Activated T-cell treated with anti-CD3 and anti-CD28 coated beads, Interleukin-2, amount 50 U/mL, for 24 hours (primary cell): ENCODE measurements at regions not wholly inside any gene's neighbourhood (a gene's known extent, or its start where the extent isn't known, plus 50 kb on each side); places are given as distances from the start of the nearest gene placed in this dataset.

Experiments
- DNase-seq: peaks from one replicate; pipeline ENCODE4 v3.0.0-alpha.2; 2020
- H3K27ac Mint-ChIP-seq: 2 replicates; pipeline ENCODE4 v1.8.0; 2020; ENCODE audit warnings: mild to moderate bottlenecking, mixed read lengths
- H3K27me3 Mint-ChIP-seq: 2 replicates; pipeline ENCODE4 v1.8.0; 2020; ENCODE audit warnings: mixed read lengths
- H3K36me3 Mint-ChIP-seq: 2 replicates; pipeline ENCODE4 v1.8.0; 2020; ENCODE audit warnings: low read depth, mixed read lengths
- H3K4me1 Mint-ChIP-seq: 2 replicates; pipeline ENCODE4 v1.8.0; 2020; ENCODE audit warnings: low read depth, mixed read lengths
- H3K4me3 Mint-ChIP-seq: 2 replicates; pipeline ENCODE4 v1.8.0; 2020; ENCODE audit warnings: mild to moderate bottlenecking, moderate library complexity, mixed read lengths
- H3K9me3 Mint-ChIP-seq: 2 replicates; pipeline ENCODE4 v1.8.0; 2020; ENCODE audit warnings: mixed read lengths

DNA sequence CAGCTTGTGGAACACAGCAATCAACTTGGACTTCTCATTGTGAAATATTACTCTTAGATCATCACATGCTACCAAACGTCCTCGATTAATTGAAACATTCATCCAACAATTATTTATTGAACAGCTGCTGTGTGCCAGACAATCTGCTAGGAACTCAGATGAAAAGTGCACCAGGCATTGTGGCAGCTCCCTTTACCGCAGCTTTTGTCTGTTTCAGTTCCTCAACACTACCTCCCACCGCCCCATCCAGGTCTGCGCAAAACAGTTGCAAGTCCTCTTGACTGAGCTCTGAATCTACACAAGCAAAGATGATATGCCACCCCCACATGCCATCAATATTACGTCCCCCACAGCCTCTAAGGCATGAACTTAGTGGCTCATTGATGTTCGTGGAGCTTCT is 1094.4 kb upstream of the MAP3K7 start:
- H3K27me3 Mint-ChIP-seq = no peaks in the 10 kb centered on the region
- H3K4me3 Mint-ChIP-seq = no peak overlapping the region
- no peak overlapping the region for H3K27ac Mint-ChIP-seq
- H3K36me3 Mint-ChIP-seq = no peaks in the 10 kb centered on the region
- no peak for DNase-seq
- no peaks in the 10 kb centered on the region for H3K4me1 Mint-ChIP-seq
- peaks cover 2% of the 10 kb centered on the region for H3K9me3 Mint-ChIP-seq

DNA sequence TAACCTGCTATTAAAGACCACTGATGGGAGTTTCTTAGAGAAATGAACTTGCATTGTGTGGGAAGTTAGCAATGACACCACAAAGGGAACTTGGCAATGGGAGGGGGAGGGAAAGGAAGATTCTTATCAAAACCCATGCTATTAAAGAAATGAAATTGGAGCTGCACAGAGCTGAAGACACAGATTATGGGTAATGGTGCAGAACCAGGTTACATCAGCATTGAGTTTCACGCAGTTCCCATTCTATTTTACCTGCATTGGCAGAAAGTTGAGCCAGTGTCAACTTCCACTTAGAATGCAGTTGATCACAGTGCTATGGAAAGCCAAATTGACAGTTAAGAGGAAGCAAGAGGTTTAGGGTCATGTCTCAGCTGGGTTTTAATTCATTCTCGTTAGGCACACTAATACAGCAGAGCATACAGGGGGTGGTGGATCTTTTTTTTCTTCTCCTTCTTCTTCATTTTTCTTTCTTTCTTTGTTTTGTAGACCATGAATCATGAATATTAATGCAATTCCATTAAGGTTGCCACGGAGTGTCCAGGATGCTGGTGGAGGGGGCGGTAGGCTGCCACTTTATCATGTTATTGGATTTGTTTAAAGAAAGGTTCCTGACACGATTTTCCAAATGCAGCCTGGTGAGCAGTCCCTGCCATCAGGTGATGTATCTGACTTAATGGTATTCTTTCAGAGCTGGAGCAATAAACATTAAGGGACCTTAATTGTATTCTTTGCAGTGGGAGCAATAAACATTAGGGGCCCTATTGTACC is 1092.0 kb upstream of the MAP3K7 start:
- Mint-ChIP-seq H3K9me3 (peaks cover 5% of the 10 kb centered on the region), H3K36me3 (no peaks in the 10 kb centered on the region), H3K4me3 (no peak overlapping the region), H3K27me3 (no peaks in the 10 kb centered on the region), H3K4me1 (no peaks in the 10 kb centered on the region), H3K27ac (no peak overlapping the region)
- no peak for DNase-seq

DNA sequence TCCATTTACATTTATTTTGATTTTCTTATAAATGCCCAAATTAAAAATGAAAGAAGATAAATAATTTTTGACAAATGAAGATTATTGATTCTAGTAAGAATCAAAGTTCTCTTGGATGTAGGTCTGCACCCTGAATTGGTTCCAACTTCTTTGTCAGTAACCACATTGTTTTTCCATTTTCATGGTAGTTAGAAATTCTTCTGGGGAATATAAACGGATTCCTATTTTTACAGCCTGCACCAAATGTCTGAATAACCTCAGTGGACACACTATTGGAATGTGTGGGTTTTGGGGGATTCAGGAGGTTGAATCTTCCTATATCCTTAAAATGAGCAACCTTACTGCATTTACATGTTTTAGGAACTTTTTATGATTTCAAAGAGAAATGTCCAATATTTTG is 1085.3 kb upstream of the MAP3K7 start:
- Mint-ChIP-seq H3K4me1 (no peaks in the 10 kb centered on the region), H3K9me3 (peaks cover 3% of the 10 kb centered on the region), H3K36me3 (no peaks in the 10 kb centered on the region), H3K4me3 (no peak overlapping the region), H3K27me3 (no peaks in the 10 kb centered on the region), H3K27ac (no peak overlapping the region)
- no peak for DNase-seq

DNA sequence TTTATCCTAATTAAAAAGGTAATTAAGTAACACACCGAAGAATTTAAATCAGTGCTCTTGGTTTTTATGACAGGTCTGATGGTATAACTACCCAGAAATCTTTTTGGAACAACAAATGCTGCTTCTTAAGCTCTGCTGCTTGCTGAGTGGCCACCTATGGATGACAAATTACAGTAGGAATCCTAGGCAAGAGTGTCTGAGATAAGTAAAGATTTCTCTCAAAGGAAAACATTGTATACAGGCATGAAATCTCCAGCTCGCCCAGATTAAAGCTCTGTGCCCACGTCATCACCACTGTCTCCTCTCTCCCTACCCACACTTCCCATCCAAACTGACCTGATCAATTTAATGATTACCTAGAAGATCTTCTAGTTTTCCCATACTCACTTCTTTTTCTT is 1083.0 kb upstream of the MAP3K7 start:
- Mint-ChIP-seq H3K9me3 (no peaks in the 10 kb centered on the region), H3K27me3 (no peaks in the 10 kb centered on the region), H3K4me1 (no peaks in the 10 kb centered on the region)

DNA sequence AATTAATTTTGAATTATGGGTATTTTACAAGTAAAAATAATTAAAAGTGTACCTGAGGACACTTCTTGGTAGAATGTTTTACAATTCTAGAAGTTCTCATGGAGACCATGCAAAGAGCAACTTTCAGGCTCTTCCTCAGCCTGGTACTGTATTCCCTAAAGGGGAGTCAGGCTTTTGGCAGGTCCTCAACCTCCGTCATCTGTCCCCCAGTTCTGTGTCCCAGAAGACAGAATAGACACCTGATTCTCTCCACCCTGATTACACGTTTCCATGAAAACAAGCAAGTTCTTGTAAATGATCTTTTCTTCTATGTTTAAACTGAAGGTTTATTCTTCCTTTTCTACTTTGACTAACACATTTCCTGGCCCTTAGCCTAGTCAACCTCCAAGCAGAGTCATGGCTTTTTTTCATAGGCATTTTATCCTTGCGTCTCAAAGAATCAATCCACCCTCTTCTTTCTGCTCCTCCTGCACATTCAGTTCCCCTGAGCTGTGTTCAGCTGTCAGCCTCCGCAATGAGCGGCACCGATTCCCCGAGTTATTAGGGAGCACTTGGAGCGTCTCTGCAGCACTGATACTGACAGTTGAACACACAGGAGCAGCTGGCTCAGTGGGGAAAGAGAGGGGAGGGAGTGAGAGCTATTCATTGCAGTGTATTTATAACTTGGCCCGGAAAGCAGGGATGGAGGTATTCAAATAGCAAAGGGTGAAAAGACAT is 1082.4 kb upstream of the MAP3K7 start:
- no peak for DNase-seq
- Mint-ChIP-seq H3K27ac (no peak overlapping the region), H3K4me3 (no peak overlapping the region), H3K4me1 (no peaks in the 10 kb centered on the region), H3K9me3 (no peaks in the 10 kb centered on the region), H3K36me3 (no peaks in the 10 kb centered on the region), H3K27me3 (no peaks in the 10 kb centered on the region)

More for the DNA sequence above, 1083.0 kb upstream of the MAP3K7 start:
- Mint-ChIP-seq H3K36me3 (no peaks in the 10 kb centered on the region), H3K27ac (no peak overlapping the region), H3K4me3 (no peak overlapping the region)
- DNase-seq = no peak

DNA sequence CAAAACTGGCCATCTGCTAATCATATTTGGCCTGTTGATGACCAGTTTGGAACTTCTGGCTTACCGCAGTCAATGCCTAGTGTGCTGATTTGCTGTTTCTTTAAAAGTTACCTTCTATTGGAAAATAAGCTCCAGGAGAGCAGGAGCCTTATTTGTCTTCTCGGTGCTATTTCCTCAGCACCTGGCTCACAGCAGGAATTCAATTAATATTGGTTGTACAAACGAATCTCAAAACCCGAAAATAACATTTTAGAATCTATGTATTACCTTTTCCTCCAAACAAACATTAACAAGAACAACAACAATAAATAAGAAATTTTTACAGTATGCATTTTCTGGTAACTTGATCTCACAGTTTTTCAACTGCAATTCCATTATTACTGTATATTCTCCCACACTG is 1080.7 kb upstream of the MAP3K7 start:
- H3K27ac Mint-ChIP-seq = no peak overlapping the region
- H3K4me3 Mint-ChIP-seq = no peak overlapping the region
- H3K4me1 Mint-ChIP-seq = no peaks in the 10 kb centered on the region
- H3K27me3 Mint-ChIP-seq = no peaks in the 10 kb centered on the region
- H3K36me3 Mint-ChIP-seq = no peaks in the 10 kb centered on the region
- DNase-seq = no peak
- H3K9me3 Mint-ChIP-seq = peaks cover 7% of the 10 kb centered on the region

DNA sequence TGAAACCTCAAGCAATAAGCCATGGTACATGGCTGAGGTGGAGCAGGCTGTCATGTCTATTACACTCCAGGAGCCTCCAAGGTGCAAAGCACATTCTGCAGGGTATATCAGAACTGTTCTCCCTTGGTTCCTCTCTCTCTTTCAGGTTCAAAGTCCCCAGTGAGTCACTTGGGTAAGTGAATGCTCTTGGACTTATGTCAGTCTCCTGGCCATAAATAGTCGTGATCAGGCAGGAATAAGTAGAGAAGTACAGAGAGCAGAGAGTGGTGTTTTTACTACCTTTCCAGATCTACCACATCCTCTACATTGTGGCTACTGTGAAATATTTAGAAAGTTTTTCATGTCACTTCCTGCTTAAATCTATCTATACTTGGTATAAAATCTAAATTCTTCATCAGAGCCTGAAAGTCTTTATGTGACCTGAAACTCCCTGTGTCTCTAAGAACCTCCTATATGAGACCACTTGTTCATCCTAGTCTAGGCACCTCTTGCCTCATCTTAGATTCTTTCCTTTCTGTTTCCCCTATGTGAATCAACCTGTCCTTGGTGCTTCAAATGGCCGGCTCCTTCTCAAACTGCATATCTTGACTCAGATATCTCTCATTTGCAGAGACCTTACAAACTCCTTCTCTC is 1077.6 kb upstream of the MAP3K7 start:
- H3K9me3 Mint-ChIP-seq = peaks cover 11% of the 10 kb centered on the region
- H3K27ac Mint-ChIP-seq = no peak overlapping the region
- no peak for DNase-seq
- no peaks in the 10 kb centered on the region for H3K27me3 Mint-ChIP-seq
- no peaks in the 10 kb centered on the region for H3K4me1 Mint-ChIP-seq
- no peak overlapping the region for H3K4me3 Mint-ChIP-seq
- H3K36me3 Mint-ChIP-seq = no peaks in the 10 kb centered on the region

DNA sequence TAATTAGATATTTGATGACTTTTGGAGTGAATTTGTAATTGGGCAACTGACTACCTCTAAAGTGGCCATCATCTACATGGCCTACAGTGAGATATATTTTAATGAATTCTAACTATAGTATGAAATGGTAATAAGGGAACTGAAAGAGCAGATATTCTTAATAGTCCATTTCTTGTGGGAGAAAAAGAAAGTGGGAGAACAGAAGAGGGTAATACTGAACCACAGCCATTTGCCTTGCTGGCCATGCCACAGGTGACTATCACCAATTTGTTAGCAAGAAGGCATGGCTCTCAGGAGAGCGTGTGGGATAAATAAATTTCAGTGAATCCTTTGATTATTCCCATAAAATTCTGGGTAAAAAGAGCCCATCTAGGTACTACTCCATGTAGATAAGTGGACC is 1074.0 kb upstream of the MAP3K7 start:
- Mint-ChIP-seq H3K27ac (no peak overlapping the region), H3K36me3 (no peaks in the 10 kb centered on the region), H3K4me3 (no peak overlapping the region), H3K9me3 (peaks cover 11% of the 10 kb centered on the region), H3K4me1 (no peaks in the 10 kb centered on the region), H3K27me3 (no peaks in the 10 kb centered on the region)
- no peak for DNase-seq

DNA sequence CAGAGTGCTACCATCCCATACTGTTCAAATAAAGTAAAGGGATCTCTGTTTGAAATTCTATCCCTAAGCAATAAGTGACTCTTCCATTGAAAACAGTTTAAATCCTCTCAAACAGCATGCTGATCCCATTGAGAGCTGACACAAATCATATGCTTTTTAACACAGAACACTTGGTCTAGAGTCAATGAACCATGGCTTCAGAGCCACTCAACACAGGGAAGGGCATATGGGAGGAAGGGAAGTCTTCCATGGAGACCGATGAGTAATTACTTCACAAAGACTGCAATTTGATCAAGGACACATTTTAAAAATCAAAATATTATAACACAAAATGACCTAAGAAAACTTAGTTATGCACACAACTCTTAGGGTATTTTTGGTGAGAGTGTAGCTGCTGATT is 1073.0 kb upstream of the MAP3K7 start:
- Mint-ChIP-seq H3K36me3 (no peaks in the 10 kb centered on the region), H3K27me3 (no peaks in the 10 kb centered on the region), H3K4me3 (no peak overlapping the region), H3K9me3 (peaks cover 11% of the 10 kb centered on the region), H3K4me1 (no peaks in the 10 kb centered on the region), H3K27ac (no peak overlapping the region)
- no peak for DNase-seq

DNA sequence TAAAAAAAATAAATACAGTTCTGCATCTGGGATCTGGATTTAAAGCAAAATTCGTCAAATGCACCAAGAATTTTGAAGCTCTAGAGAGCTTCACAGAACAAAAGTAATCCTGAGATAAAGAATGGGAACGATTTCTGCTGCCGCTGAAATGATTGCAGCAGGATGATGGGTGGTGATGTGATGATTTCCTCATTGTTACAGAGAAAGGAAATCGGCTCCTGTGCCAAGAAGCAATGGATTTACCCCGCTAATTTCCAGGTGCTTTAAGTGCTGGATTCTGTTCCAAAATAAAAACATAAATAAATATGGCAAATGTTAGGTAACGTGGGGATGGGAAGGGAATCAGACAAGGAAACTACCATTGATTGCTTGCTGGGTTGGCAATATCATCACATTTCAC is 1067.9 kb upstream of the MAP3K7 start:
- Mint-ChIP-seq H3K4me1 (no peaks in the 10 kb centered on the region), H3K4me3 (no peak overlapping the region), H3K36me3 (no peaks in the 10 kb centered on the region), H3K9me3 (no peaks in the 10 kb centered on the region), H3K27me3 (no peaks in the 10 kb centered on the region), H3K27ac (no peak overlapping the region)
- DNase-seq = no peak

DNA sequence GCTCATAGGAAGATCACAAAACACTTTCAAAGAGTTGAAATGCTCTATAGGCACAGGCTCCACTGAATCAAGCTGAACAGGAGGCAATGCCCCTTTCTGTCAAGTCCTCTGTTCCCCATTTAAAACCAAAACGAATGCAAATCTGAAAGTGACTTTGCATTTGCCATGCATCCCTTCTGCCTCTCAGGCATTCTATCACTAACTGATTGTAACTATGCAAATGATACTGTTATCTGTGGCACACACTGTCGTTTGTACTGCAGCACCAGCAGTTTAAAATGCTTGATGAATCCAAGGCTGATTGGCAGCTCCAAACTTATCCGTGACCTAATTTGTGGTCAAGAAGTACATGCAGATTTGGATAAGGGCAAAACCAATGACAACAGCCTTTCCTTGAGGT is 1067.5 kb upstream of the MAP3K7 start:
- H3K27me3 Mint-ChIP-seq = no peaks in the 10 kb centered on the region
- no peaks in the 10 kb centered on the region for H3K9me3 Mint-ChIP-seq
- H3K4me1 Mint-ChIP-seq = no peaks in the 10 kb centered on the region
- no peak overlapping the region for H3K27ac Mint-ChIP-seq
- DNase-seq = no peak
- no peak overlapping the region for H3K4me3 Mint-ChIP-seq
- no peaks in the 10 kb centered on the region for H3K36me3 Mint-ChIP-seq

DNA sequence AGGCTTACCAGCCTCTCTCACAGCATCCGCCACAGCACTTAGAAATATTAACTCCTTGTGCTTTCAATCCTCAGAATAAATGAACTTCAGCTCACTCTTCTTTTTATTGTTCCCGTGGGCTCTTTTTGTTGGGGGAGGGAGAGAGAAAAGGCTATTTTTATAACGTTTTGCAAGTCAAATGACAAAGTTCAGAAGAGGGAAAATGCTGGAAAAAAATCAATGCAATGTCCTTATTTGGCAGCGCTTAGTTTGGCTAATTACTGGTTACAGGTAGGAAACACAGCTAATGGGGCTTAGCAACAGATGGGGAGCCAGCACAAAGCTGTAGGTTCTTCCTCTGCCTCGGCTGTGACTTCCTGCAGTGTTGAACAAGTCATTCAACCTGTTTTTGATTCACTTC is 1067.0 kb upstream of the MAP3K7 start:
- no peak for DNase-seq
- Mint-ChIP-seq H3K27me3 (no peaks in the 10 kb centered on the region), H3K4me3 (no peak overlapping the region), H3K4me1 (no peaks in the 10 kb centered on the region), H3K36me3 (no peaks in the 10 kb centered on the region), H3K27ac (no peak overlapping the region), H3K9me3 (peaks cover 1% of the 10 kb centered on the region)

DNA sequence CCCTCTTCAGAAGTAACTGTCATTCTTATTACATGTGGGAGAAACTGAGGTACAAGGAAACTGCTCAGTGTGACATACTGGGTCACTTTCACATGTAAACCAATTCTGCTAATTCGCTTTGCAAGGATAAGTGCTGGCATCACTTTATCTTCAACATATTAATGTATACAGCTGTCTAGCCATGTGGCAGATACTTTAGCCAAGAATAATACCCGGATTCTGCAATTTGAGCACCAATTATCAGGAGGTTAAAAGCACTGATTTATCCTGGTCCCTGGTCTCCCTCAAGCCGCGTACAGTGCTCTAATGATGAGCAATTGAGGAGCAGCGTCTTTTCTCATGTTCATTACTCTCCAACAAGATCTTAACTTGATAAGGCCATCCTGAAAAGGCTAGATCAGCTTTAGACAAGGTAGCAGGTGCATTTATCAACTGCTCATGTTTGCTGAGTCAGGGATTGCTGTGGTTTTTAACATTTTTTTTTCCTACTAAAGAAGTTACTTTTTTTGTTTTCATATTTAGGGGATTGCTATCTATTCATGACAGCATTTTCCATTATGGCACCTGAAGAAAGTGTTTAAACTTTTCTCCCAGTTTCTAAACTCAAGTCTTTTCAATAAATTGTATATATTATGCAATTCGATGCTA is 1066.3 kb upstream of the MAP3K7 start:
- Mint-ChIP-seq H3K27me3 (no peaks in the 10 kb centered on the region), H3K36me3 (no peaks in the 10 kb centered on the region), H3K4me3 (no peak overlapping the region), H3K27ac (no peak overlapping the region), H3K4me1 (no peaks in the 10 kb centered on the region), H3K9me3 (peaks cover 2% of the 10 kb centered on the region)
- no peak for DNase-seq

DNA sequence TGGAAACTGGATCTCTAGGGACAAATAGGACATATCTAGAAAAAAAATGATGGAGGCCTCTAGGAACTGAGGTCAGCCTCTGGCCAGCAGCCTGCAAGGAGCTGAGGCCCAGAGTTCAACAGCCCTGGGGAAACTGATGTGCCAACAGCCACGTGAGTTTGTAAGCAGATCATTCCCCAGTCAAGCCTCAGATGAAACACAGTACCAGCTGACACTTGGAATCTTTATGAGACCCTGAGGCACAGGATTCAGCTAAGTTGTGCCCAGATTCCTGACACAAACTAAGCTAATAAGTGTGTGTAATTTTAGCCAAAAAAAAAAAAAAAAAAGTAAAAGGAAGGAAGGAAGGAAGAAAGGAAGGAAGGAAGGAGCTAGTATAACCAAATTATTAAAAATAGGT is 1059.8 kb upstream of the MAP3K7 start:
- Mint-ChIP-seq H3K9me3 (peaks cover 5% of the 10 kb centered on the region), H3K4me1 (no peaks in the 10 kb centered on the region), H3K27me3 (no peaks in the 10 kb centered on the region), H3K4me3 (no peak overlapping the region), H3K36me3 (no peaks in the 10 kb centered on the region), H3K27ac (no peak overlapping the region)
- DNase-seq = no peak

DNA sequence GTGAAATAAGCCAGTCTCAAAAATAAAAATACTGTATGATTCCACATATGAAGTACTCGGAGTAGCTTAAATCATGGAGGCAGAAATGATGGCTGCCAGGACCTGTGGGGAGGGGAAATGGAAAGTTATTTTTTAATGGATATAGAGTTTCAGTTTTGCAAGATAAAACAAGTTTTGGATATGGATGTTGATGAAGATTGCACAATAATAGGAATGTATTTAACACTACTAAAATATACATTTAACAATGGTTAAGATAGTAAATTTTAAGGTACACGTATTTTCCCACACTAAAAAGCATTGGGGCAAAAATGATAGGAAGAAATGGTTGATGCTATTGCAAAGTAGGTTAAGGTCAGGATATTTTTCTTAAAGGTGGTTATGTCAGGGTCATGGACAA is 1058.9 kb upstream of the MAP3K7 start:
- H3K36me3 Mint-ChIP-seq = no peaks in the 10 kb centered on the region
- DNase-seq = no peak
- H3K4me3 Mint-ChIP-seq = no peak overlapping the region
- no peaks in the 10 kb centered on the region for H3K27me3 Mint-ChIP-seq
- H3K9me3 Mint-ChIP-seq = peaks cover 5% of the 10 kb centered on the region
- H3K4me1 Mint-ChIP-seq = no peaks in the 10 kb centered on the region
- no peak overlapping the region for H3K27ac Mint-ChIP-seq
